Body of pancreas (tissue), 4 donors: ENCODE measurements at regions not wholly inside any gene's neighbourhood (a gene's known extent, or its start where the extent isn't known, plus 50 kb on each side); places are given as distances from the start of the nearest gene placed in this dataset.

Experiments used
- CTCF ChIP-seq, 7 experiments: fragments of 450-650 bp in 4 of 7; fragments of 200-600 bp in 3 of 7; sonication (generic) in 3 of 7; IDR thresholded peaks; one replicate each; pipeline ENCODE4 v1.5.1; 2016 to 2019; ENCODE audit warnings: antibody characterized with exemption in 7 of 7
- POLR2A ChIP-seq, 3 donors: fragments of 450-650 bp; IDR thresholded peaks; one replicate each; pipeline ENCODE4 v1.6.1; 2016; ENCODE audit warnings: antibody characterized with exemption in 3 of 3, mild to moderate bottlenecking in 2 of 3

- TF ChIP-seq CTCF (IDR thresholded peaks at IDR 0.05) (no peak), POLR2A (IDR thresholded peaks at IDR 0.05) (no peak)
Measured at GRCh38 chr22:47386812-47387510, 624.5 kb downstream of the TBC1D22A start.
